Esophagus squamous epithelium (tissue), 5 donors: ENCODE measurements at regions not wholly inside any gene's neighbourhood (a gene's known extent, or its start where the extent isn't known, plus 50 kb on each side); places are given as distances from the start of the nearest gene placed in this dataset.

Source experiments
- DNase-seq: peaks from one replicate; lab custom pipeline; 2025; lab: John Stamatoyannopoulos, UW
- H3K27ac ChIP-seq, 4 donors: fragments of 200-600 bp; sonication (generic); one replicate each; pipeline ENCODE4 v1.5.1; 2016 to 2019; ENCODE audit warnings: mild to moderate bottlenecking in 1 of 4
- H3K27me3 ChIP-seq, 4 donors: fragments of 200-600 bp; sonication (generic); 1 replicate in 3 of 4; 2 replicates in 1 of 4; pipeline versions ENCODE4 v1.5.1 to v1.6.0; 2017 to 2021; ENCODE audit warnings: antibody characterized with exemption in 1 of 4
- H3K36me3 ChIP-seq, 3 donors: fragments of 200-600 bp; sonication (generic); one replicate each; pipeline ENCODE4 v1.5.1; 2016 to 2019
- H3K4me1 ChIP-seq, 3 donors: fragments of 200-600 bp; sonication (generic); one replicate each; pipeline ENCODE4 v1.5.1; 2017 to 2019
- H3K4me3 ChIP-seq, 4 donors: fragments of 200-600 bp; sonication (generic); 1 replicate in 3 of 4; 2 replicates in 1 of 4; pipeline ENCODE4 v1.5.1; 2016 to 2019; ENCODE audit warnings: mild to moderate bottlenecking in 2 of 4, moderate library complexity in 1 of 4
- H3K9me3 ChIP-seq, 3 donors: fragments of 200-600 bp; sonication (generic); one replicate each; pipeline ENCODE4 v1.5.1; 2016 to 2019
- POLR2A ChIP-seq, 4 donors: fragments of 450-650 bp; IDR thresholded peaks; one replicate each; pipeline ENCODE4 v1.6.1; 2017; ENCODE audit warnings: antibody characterized with exemption in 4 of 4, mild to moderate bottlenecking in 4 of 4, moderate library complexity in 3 of 4
- WGBS, 2 donors: methylation state at CpG; one replicate each; pipeline ENCODE4 v1.1.5; 2018; 5-methylcytosine and 5-hydroxymethylcytosine counted together
- intact Hi-C: fragments of 100-400 bp; cut with DNase I; formaldehyde crosslinking; loops from one replicate; pipeline ENCODE4 v1.15.0; 2022
- TF ChIP-seq, protein P1 (sequence below), 6 experiments: fragments of 450-650 bp in 4 of 6; fragments of 200-600 bp in 2 of 6; sonication (generic) in 2 of 6; IDR thresholded peaks; one replicate each; pipeline ENCODE4 v1.5.1; 2016 to 2019; ENCODE audit warnings: antibody characterized with exemption in 6 of 6, mild to moderate bottlenecking in 4 of 6, moderate library complexity in 4 of 6
- donor health status: DM: yes; HTN: yes; CAD: no.

DNA sequence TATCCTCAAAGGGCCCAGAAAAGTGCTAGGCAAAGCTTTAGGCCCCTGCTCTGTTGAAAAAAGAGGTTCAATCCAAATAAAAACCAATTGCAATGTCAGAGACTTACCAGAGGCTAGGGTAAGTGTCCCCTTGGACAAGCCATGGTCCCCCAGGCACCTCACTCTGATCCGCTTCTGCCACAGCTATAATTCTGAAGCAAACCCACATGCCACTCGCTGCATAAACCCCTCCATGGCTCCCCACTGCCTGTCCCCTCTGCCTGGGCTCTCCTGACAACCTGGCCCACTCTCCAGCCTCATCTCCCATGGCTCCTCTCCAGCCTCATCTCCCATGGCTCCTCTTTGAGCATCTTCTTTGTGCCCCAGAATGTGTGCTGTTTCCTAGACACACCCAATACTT lies 169.6 kb upstream of the TLE3 start:
- Histone ChIP-seq H3K27me3 (peaks cover 0 to 3% (median 0%) of the 10 kb centered on the region in 4 donors), H3K4me3 (no peak overlapping the region), H3K27ac (peak overlapping the region in 1 of 4 donors; percentile 30), H3K9me3 (no peaks in the 10 kb centered on the region), H3K4me1 (peaks cover 48 to 95% (median 57%) of the 10 kb centered on the region in 3 donors), H3K36me3 (no peaks in the 10 kb centered on the region)
- TF ChIP-seq POLR2A (IDR thresholded peaks at IDR 0.05): no peak
- TF ChIP-seq, protein P1, sequence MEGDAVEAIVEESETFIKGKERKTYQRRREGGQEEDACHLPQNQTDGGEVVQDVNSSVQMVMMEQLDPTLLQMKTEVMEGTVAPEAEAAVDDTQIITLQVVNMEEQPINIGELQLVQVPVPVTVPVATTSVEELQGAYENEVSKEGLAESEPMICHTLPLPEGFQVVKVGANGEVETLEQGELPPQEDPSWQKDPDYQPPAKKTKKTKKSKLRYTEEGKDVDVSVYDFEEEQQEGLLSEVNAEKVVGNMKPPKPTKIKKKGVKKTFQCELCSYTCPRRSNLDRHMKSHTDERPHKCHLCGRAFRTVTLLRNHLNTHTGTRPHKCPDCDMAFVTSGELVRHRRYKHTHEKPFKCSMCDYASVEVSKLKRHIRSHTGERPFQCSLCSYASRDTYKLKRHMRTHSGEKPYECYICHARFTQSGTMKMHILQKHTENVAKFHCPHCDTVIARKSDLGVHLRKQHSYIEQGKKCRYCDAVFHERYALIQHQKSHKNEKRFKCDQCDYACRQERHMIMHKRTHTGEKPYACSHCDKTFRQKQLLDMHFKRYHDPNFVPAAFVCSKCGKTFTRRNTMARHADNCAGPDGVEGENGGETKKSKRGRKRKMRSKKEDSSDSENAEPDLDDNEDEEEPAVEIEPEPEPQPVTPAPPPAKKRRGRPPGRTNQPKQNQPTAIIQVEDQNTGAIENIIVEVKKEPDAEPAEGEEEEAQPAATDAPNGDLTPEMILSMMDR (IDR thresholded peaks at IDR 0.05): no peak
- WGBS, 2 donors: 100% methylated on average over 2 of the region's 2 CpGs
- no peak for DNase-seq
- intact Hi-C loops: no loop called here

DNA sequence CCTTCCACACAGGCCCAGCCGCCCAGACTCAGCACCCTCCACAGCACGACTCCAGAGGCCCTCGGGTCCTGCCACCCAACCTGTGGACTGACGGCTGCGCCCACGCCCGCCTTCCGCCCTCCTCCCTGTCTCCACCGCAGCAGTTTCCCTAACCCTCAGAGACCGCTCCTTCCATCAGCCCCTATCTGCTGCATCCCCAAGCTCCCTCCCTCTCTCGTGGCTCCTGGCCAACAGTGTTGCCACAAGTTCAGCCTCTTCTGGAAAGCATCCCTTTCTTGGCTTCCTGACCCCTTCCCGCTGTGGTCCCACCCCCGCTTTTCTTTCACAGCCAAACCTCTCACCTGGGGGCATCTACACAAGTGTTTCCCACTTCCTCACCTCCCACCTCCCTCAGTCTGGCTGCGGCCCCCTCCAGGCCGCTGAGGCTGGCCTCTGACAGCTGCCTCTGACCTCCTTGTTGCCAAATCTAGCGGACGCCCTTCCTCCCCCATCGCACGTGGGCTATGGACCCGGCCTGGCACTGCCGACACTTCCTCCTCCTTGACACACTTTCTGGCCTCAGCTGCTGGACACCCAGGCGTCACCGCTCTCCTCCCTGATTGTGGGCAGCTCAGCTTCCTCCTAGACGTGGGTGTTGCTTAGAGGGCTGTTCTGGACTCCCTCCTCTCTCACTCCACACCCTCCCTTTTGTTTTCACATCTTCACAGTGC lies 168.8 kb upstream of the TLE3 start:
- intact Hi-C loops: no loop called here
- TF ChIP-seq, protein P1 (IDR thresholded peaks at IDR 0.05): no peak
- no peak for TF ChIP-seq POLR2A (IDR thresholded peaks at IDR 0.05)
- Histone ChIP-seq H3K9me3 (no peaks in the 10 kb centered on the region), H3K4me3 (no peak overlapping the region), H3K4me1 (peaks cover 48 to 90% (median 52%) of the 10 kb centered on the region in 3 donors), H3K36me3 (no peaks in the 10 kb centered on the region), H3K27ac (peak overlapping the region in 1 of 4 donors; percentile 30), H3K27me3 (peaks cover 0 to 3% (median 0%) of the 10 kb centered on the region in 4 donors)
- no peak for DNase-seq
- WGBS, 2 donors: 51 to 66% methylated on average over 23 to 24 of the region's 24 CpGs

DNA sequence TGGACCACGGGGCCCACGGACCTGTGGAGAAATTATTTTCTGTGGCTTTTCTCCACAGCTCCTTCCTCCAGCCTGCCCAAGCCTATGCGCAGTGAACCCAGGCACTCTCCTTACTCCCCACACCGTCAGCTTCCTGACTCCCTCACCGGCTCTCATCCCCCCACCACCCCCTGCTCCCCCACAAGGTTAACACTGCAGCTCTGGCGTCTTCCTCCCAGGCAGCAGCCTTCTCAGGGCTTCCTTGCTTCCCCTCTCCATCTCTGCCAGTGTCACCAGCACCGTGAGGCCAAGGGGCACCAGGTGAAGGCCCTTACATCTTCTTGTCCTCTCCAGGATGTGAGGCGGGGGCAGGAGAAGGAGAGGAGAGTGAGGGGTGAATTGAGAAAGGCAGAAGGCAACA lies 168.3 kb upstream of the TLE3 start:
- peaks cover 44 to 85% (median 48%) of the 10 kb centered on the region in 3 donors for H3K4me1 ChIP-seq
- intact Hi-C loops: no loop called here
- no peak overlapping the region for H3K4me3 ChIP-seq
- 87 to 98% methylated on average over 3 to 7 of the region's 8 CpGs for WGBS, 2 donors
- H3K9me3 ChIP-seq: no peaks in the 10 kb centered on the region
- H3K27me3 ChIP-seq: peaks cover 0 to 3% (median 0%) of the 10 kb centered on the region in 4 donors
- DNase-seq: no peak
- TF ChIP-seq, protein P1 (IDR thresholded peaks at IDR 0.05): no peak
- TF ChIP-seq POLR2A (IDR thresholded peaks at IDR 0.05): no peak
- H3K36me3 ChIP-seq: no peaks in the 10 kb centered on the region
- peak overlapping the region in 1 of 4 donors; percentile 30 for H3K27ac ChIP-seq

DNA sequence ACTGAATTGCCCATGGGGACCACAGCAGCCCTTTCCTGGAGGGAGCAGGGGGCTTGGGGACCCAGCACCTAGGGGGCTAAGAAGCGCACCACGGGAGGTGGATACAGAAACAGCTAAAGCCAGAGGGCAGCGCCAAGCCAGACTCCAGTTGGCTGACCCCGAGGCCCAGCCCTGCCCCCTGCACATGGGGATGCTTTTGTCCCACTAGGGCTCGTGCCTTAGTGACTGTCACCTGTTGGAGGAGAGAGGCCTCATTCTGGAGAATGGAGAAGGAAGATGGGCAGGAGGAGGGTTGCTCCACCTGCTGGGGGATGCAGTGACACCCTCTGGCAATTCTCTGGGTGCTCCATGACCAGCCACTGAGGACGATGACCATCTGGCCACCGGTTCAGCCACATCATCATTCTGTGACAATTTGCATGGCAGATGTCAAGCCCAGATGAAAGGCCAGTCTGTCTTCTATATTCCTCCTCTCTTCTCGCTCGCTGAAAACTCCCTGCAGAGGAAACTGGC lies 167.8 kb upstream of the TLE3 start:
- 73 to 93% methylated on average over 3 to 9 of the region's 9 CpGs for WGBS, 2 donors
- TF ChIP-seq, protein P1 (IDR thresholded peaks at IDR 0.05): peak in 1 of 6 experiments; percentile 6
- no peak for TF ChIP-seq POLR2A (IDR thresholded peaks at IDR 0.05)
- Histone ChIP-seq H3K4me1 (peaks cover 39 to 80% (median 43%) of the 10 kb centered on the region in 3 donors), H3K27me3 (peaks cover 0 to 3% (median 0%) of the 10 kb centered on the region in 4 donors), H3K4me3 (no peak overlapping the region), H3K9me3 (no peaks in the 10 kb centered on the region), H3K27ac (peak overlapping the region in 1 of 4 donors; percentile 30), H3K36me3 (no peaks in the 10 kb centered on the region)
- intact Hi-C loops: no loop called here
- DNase-seq: no peak
